Mesenchymal stem cell (in vitro differentiated cells and primary cell): ENCODE measurements at regions not wholly inside any gene's neighbourhood (a gene's known extent, or its start where the extent isn't known, plus 50 kb on each side); places are given as distances from the start of the nearest gene placed in this dataset.
"Not testable (repeated sequence)": the region's sequence is repeated elsewhere in the genome, so short reads cannot be mapped to it uniquely, and the experiment has no call there.

Source experiments
- DNase-seq: peaks from one replicate; pipeline ENCODE4 v3.0.0-alpha.2; 2013
- H2AFZ ChIP-seq: one replicate; pipeline ENCODE4 v1.6.1; 2013; ENCODE audit warnings: low read depth, mild to moderate bottlenecking, control low read depth, inconsistent platforms, low read length, moderate library complexity
- H2AK5ac ChIP-seq: 2 replicates; pipeline ENCODE4 v1.6.1; 2013; ENCODE audit warnings: low read length, moderate library complexity, mild to moderate bottlenecking, inconsistent platforms; ENCODE audit not compliant: severe bottlenecking
- H2BK120ac ChIP-seq: one replicate; pipeline ENCODE4 v1.6.1; 2013; ENCODE audit warnings: low read depth, mild to moderate bottlenecking, inconsistent platforms, low read length, moderate library complexity
- H2BK12ac ChIP-seq, 2 experiments: one replicate each; pipeline ENCODE4 v1.6.1; 2013; ENCODE audit warnings: inconsistent platforms in 2 of 2, low read length in 2 of 2, mild to moderate bottlenecking in 2 of 2, moderate library complexity in 2 of 2, control low read depth in 1 of 2
- H2BK15ac ChIP-seq: one replicate; pipeline ENCODE4 v1.6.1; 2013; ENCODE audit warnings: mild to moderate bottlenecking, low read depth, inconsistent platforms; ENCODE audit not compliant: poor library complexity, severe bottlenecking
- H2BK5ac ChIP-seq: 2 replicates; pipeline ENCODE4 v1.6.1; 2013; ENCODE audit warnings: low read depth, mild to moderate bottlenecking, low read length, control low read depth, inconsistent platforms; ENCODE audit not compliant: poor library complexity, severe bottlenecking
- H3K14ac ChIP-seq, 2 experiments: one replicate each; pipeline ENCODE4 v1.6.1; 2013; ENCODE audit warnings: inconsistent platforms in 2 of 2, low read length in 2 of 2, control low read depth in 1 of 2, mild to moderate bottlenecking in 1 of 2, moderate library complexity in 1 of 2
- H3K18ac ChIP-seq, 2 experiments: one replicate each; pipeline ENCODE4 v1.6.1; 2013; ENCODE audit warnings: inconsistent platforms in 2 of 2, low read length in 2 of 2, control low read depth in 1 of 2, low read depth in 1 of 2, mild to moderate bottlenecking in 1 of 2
- H3K23ac ChIP-seq, 2 experiments: one replicate each; pipeline ENCODE4 v1.6.1; 2013; ENCODE audit warnings: inconsistent platforms in 2 of 2, low read length in 2 of 2, mild to moderate bottlenecking in 2 of 2, moderate library complexity in 2 of 2, control low read depth in 1 of 2
- H3K27ac ChIP-seq: 2 replicates; pipeline ENCODE4 v1.5.1; 2013; ENCODE audit warnings: mild to moderate bottlenecking, moderate library complexity, low read length, control low read depth, inconsistent platforms; ENCODE audit not compliant: poor library complexity, severe bottlenecking
- H3K27me3 ChIP-seq, 2 experiments: 2 replicates each; pipeline versions ENCODE4 v1.6.1 to v1.7.0; 2013; ENCODE audit warnings: low read length in 2 of 2, mild to moderate bottlenecking in 2 of 2, moderate library complexity in 2 of 2, control low read depth in 1 of 2, inconsistent platforms in 1 of 2; ENCODE audit not compliant: control insufficient read depth in 1 of 2, insufficient read depth in 1 of 2
- H3K36me3 ChIP-seq, 2 experiments: 2 replicates each; pipeline versions ENCODE4 v1.6.1 to v1.7.0; 2013; ENCODE audit warnings: low read length in 2 of 2, control low read depth in 1 of 2, inconsistent platforms in 1 of 2, low read depth in 1 of 2, mild to moderate bottlenecking in 1 of 2; ENCODE audit not compliant: insufficient read depth in 2 of 2, control insufficient read depth in 1 of 2
- H3K4ac ChIP-seq, 2 experiments: one replicate each; pipeline ENCODE4 v1.6.1; 2013; ENCODE audit warnings: inconsistent platforms in 2 of 2, low read length in 2 of 2, mild to moderate bottlenecking in 2 of 2, moderate library complexity in 2 of 2, control low read depth in 1 of 2, low read depth in 1 of 2
- H3K4me1 ChIP-seq: 2 replicates; pipeline ENCODE4 v1.6.1; 2013; ENCODE audit warnings: low read depth, low read length, control low read depth; ENCODE audit not compliant: control insufficient read depth, insufficient read depth
- H3K4me2 ChIP-seq: 2 replicates; pipeline ENCODE4 v1.6.1; 2013; ENCODE audit warnings: low read length, mild to moderate bottlenecking, inconsistent platforms; ENCODE audit not compliant: poor library complexity, severe bottlenecking
- H3K4me3 ChIP-seq, 2 experiments: 2 replicates each; pipeline versions ENCODE4 v1.5.1 to v1.7.0; 2013; ENCODE audit warnings: low read length in 2 of 2, mild to moderate bottlenecking in 2 of 2, control low read depth in 1 of 2, low read depth in 1 of 2; ENCODE audit not compliant: insufficient read depth in 1 of 2
- H3K79me1 ChIP-seq: replicated peaks from 2 replicates; pipeline ENCODE4 v1.6.1; 2013; ENCODE audit warnings: mild to moderate bottlenecking, control low read depth, low read length, inconsistent platforms; ENCODE audit not compliant: poor library complexity, severe bottlenecking
- H3K9ac ChIP-seq: 2 replicates; pipeline ENCODE4 v1.7.0; 2013; ENCODE audit warnings: mild to moderate bottlenecking, low read length, moderate library complexity
- H3K9me3 ChIP-seq: 2 replicates; pipeline ENCODE4 v1.7.0; 2013; ENCODE audit warnings: mild to moderate bottlenecking, low read length; ENCODE audit not compliant: control insufficient read depth
- H4K8ac ChIP-seq: one replicate; pipeline ENCODE4 v1.6.1; 2013; ENCODE audit warnings: inconsistent platforms, mild to moderate bottlenecking, low read length, moderate library complexity
- H4K91ac ChIP-seq: one replicate; pipeline ENCODE4 v1.6.1; 2013; ENCODE audit warnings: mild to moderate bottlenecking, low read length, inconsistent platforms
- WGBS: methylation state at CpG from one replicate; pipeline ENCODE4 v1.1.7; 2013; ENCODE audit warnings: mixed read lengths; 5-methylcytosine and 5-hydroxymethylcytosine counted together

DNA sequence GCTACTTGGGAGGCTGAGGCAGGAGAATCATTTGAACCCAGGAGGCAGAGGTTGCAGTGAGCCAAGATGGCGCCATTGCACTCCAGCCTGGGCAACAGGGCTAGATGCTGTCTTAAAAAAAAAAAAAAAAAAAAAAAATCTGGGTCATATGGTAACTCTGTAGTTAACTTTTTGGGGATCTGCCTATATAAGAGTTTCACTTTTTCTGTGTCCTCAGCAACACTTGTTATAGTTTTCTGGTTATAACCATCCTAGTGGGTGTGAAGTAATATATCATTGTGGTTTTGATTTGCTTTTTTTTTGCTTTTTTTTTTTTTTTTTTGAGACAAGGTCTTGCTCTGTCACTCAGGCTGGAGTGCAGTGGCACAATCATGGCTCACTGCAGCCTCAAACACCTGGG, 54.3 kb upstream of the SHB start:
- H3K4me2 ChIP-seq, H3K4me3 ChIP-seq: not testable (repeated sequence)
- WGBS: no CpG with 5 or more reads among the region's 1 CpG

DNA sequence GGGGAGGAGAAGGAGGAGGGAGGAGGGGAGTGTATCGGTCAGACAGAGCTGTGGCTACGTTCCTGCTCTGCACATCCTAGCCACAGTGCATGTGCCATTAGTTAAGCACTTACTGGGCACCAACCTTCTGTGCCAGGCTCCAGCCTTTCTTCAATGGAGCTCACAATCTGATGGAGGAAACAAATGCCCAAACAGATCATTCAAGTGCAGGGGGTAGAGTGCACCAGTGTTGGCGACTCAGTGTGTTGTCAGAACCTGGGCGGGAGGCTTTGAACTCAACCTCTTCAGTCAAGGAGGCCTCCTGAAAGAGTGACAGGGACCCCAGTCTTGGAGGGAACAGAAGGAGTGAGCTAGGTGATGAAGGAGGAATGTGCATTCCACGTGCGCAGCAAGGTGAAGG, 51.9 kb upstream of the SHB start:
- H2BK5ac ChIP-seq: no peak overlapping the region
- no peak for DNase-seq
- H3K27me3 ChIP-seq: peaks cover 25 to 44% of the 10 kb centered on the region in 2 experiments
- no peak overlapping the region for H3K9ac ChIP-seq
- H3K4ac ChIP-seq: no peak overlapping the region
- no peak overlapping the region for H3K14ac ChIP-seq
- no peak overlapping the region for H3K4me2 ChIP-seq
- no peaks in the 10 kb centered on the region for H3K9me3 ChIP-seq
- H2AFZ ChIP-seq: no peak overlapping the region
- H4K8ac ChIP-seq: no peak overlapping the region
- H3K4me1 ChIP-seq: no peaks in the 10 kb centered on the region
- H3K27ac ChIP-seq: no peak overlapping the region
- no peaks in the 10 kb centered on the region for H3K36me3 ChIP-seq
- no peak overlapping the region for H2AK5ac ChIP-seq
- H3K18ac ChIP-seq: no peak overlapping the region
- H2BK15ac ChIP-seq: no peak overlapping the region
- WGBS: 95% methylated on average over 4 of the region's 6 CpGs
- no peak overlapping the region for H2BK12ac ChIP-seq
- H4K91ac ChIP-seq: no peak overlapping the region
- no peaks in the 10 kb centered on the region for H3K79me1 ChIP-seq
- no peak overlapping the region for H3K23ac ChIP-seq
- no peak overlapping the region for H3K4me3 ChIP-seq
- H2BK120ac ChIP-seq: no peak overlapping the region

More for the DNA sequence above, 54.3 kb upstream of the SHB start:
- H2BK15ac ChIP-seq, H2BK5ac ChIP-seq, H2BK12ac ChIP-seq, H3K14ac ChIP-seq, H3K4me1 ChIP-seq, H4K91ac ChIP-seq, H2AFZ ChIP-seq, H3K9ac ChIP-seq, H3K36me3 ChIP-seq, H2AK5ac ChIP-seq, H3K79me1 ChIP-seq, H3K27ac ChIP-seq, H2BK120ac ChIP-seq, H3K4ac ChIP-seq, H3K9me3 ChIP-seq, H3K18ac ChIP-seq, H3K23ac ChIP-seq, H4K8ac ChIP-seq, DNase-seq: not testable (repeated sequence)
- peaks cover 37 to 52% of the 10 kb centered on the region in 2 experiments for H3K27me3 ChIP-seq

DNA sequence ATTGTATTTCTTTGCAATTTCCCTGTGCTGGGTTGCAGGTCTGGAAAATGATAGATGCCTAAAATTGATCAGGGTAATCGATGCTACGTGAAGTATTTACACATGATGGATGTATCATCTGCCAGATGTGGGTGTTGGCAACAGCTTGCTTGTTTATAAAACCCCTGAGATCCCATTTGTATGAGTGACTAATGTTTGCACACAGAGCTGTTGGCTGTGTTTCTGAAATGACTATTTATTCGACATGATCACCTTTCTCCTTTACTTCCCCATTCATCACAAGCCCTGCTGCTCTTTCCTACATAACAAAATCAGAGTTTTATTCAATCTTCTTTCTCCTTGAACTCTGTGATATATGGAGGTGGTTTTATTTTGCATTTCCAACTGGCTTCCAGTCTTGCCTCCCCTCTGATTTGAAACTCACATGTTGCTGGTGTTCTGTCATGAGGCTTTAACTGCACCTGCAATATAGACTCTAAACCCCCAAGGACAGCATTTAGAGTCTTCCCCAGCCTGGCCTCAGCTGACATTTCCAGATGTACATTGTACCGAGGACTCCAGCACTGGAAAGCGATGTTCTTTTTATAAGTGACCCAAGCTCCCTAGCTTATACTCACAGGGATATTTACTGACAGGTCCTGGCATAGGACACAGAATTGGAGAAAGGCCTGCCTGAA, 50.7 kb upstream of the SHB start:
- Histone ChIP-seq H3K27ac (no peak overlapping the region), H3K23ac (no peak overlapping the region), H2BK5ac (no peak overlapping the region), H3K4me3 (no peak overlapping the region), H3K4me1 (no peaks in the 10 kb centered on the region), H3K9me3 (no peaks in the 10 kb centered on the region), H3K4me2 (no peak overlapping the region), H3K9ac (no peak overlapping the region), H2BK12ac (no peak overlapping the region), H3K18ac (no peak overlapping the region), H3K36me3 (no peaks in the 10 kb centered on the region), H3K79me1 (no peaks in the 10 kb centered on the region), H2AK5ac (no peak overlapping the region), H4K8ac (no peak overlapping the region), H3K14ac (no peak overlapping the region), H2AFZ (no peak overlapping the region), H3K27me3 (peaks cover 27 to 44% of the 10 kb centered on the region in 2 experiments), H4K91ac (no peak overlapping the region), H2BK120ac (no peak overlapping the region), H2BK15ac (no peak overlapping the region), H3K4ac (no peak overlapping the region)
- WGBS: 68% methylated on average over 5 of the region's 5 CpGs
- no peak for DNase-seq

DNA sequence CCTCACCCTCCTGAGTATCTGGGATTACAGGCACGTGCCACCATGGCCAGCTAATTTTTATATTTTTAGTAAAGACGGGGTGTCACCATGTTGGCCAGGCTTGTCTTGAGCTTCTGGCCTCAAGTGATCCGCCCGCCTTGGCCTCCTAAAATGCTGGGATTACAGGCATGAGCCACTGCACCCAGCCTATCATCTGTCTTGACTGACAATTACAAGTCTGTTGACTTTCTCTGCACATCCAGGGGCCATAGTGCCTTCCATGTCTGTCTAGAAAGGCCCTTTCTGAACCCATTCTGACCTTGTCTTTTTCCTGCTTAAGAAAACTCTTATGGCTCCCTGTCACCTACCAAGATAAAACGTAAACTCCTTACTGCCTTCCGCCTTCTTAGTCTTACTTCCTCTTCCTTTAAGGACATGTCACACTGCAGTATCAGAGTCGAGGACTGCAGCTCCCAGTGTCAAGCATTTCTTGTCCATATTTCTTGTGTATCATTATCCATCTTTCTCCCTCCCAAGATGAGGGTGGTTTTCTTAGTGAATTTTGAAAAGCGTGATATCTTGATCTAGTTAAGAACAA, 49.9 kb upstream of the SHB start:
- H3K4me3 ChIP-seq: no peak overlapping the region
- H3K27me3 ChIP-seq: peaks cover 27 to 42% of the 10 kb centered on the region in 2 experiments
- H3K79me1 ChIP-seq: no peaks in the 10 kb centered on the region
- no peak for DNase-seq
- no peaks in the 10 kb centered on the region for H3K4me1 ChIP-seq
- H3K4ac ChIP-seq: no peak overlapping the region
- no peak overlapping the region for H2BK12ac ChIP-seq
- H2AK5ac ChIP-seq: no peak overlapping the region
- no peak overlapping the region for H2BK15ac ChIP-seq
- no peak overlapping the region for H3K14ac ChIP-seq
- no peak overlapping the region for H2BK120ac ChIP-seq
- 71% methylated on average over 7 of the region's 8 CpGs for WGBS
- no peak overlapping the region for H3K18ac ChIP-seq
- no peak overlapping the region for H3K23ac ChIP-seq
- no peaks in the 10 kb centered on the region for H3K9me3 ChIP-seq
- no peak overlapping the region for H3K4me2 ChIP-seq
- H3K9ac ChIP-seq: no peak overlapping the region
- no peak overlapping the region for H4K91ac ChIP-seq
- H3K36me3 ChIP-seq: no peaks in the 10 kb centered on the region
- H2AFZ ChIP-seq: no peak overlapping the region
- H2BK5ac ChIP-seq: no peak overlapping the region
- H4K8ac ChIP-seq: no peak overlapping the region
- H3K27ac ChIP-seq: no peak overlapping the region
